Keratinocyte (primary cell): ENCODE measurements at regions not wholly inside any gene's neighbourhood (a gene's known extent, or its start where the extent isn't known, plus 50 kb on each side); places are given as distances from the start of the nearest gene placed in this dataset.

ENCODE experiments used
- CTCF ChIP-seq, 3 experiments: IDR thresholded peaks in 1 of 3; conservative IDR thresholded peaks in 1 of 3; optimal IDR thresholded peaks in 1 of 3; 2 replicates in 2 of 3; 3 replicates in 1 of 3; pipeline versions ENCODE3 to v1.5.1; 2011; ENCODE audit warnings: low read length in 3 of 3, mild to moderate bottlenecking in 3 of 3, moderate library complexity in 2 of 3, control low read depth in 1 of 3, inconsistent platforms in 1 of 3; ENCODE audit not compliant: insufficient read depth in 2 of 3; ENCODE audit errors: extremely low read depth in 1 of 3
- EZH2 ChIP-seq: IDR thresholded peaks from one replicate; pipeline ENCODE4 v1.6.1; 2012; ENCODE audit warnings: inconsistent platforms, mild to moderate bottlenecking, low read length, moderate library complexity

GRCh38 chr5:152070591-152070990 lies 145.9 kb upstream of the GLRA1 start:
- TF ChIP-seq CTCF (optimal IDR thresholded peaks at IDR 0.05 in 1 of 3, IDR thresholded peaks at IDR 0.05 in 1 of 3, conservative IDR thresholded peaks at IDR 0.05 in 1 of 3; ENCODE audit: extremely low read depth in 1 of 3, insufficient read depth in 2 of 3, low read length in 3 of 3) (no peak), EZH2 (no peak)
